DND-41 (cell line): ENCODE measurements at regions not wholly inside any gene's neighbourhood (a gene's known extent, or its start where the extent isn't known, plus 50 kb on each side); places are given as distances from the start of the nearest gene placed in this dataset.

ENCODE experiments used
- EZH2 ChIP-seq: IDR thresholded peaks from 3 replicates; pipeline ENCODE4 v1.6.1; 2012; ENCODE audit warnings: borderline replicate concordance, low read depth, mild to moderate bottlenecking, moderate library complexity, low read length, inconsistent platforms; ENCODE audit not compliant: severe bottlenecking
- TF ChIP-seq, protein P1 (sequence below): IDR thresholded peaks from 2 replicates; pipeline ENCODE4 v1.5.1; 2012; ENCODE audit warnings: borderline replicate concordance, low read length, moderate library complexity, mild to moderate bottlenecking; ENCODE audit not compliant: poor library complexity, severe bottlenecking; ENCODE audit errors: extremely low read depth

DNA sequence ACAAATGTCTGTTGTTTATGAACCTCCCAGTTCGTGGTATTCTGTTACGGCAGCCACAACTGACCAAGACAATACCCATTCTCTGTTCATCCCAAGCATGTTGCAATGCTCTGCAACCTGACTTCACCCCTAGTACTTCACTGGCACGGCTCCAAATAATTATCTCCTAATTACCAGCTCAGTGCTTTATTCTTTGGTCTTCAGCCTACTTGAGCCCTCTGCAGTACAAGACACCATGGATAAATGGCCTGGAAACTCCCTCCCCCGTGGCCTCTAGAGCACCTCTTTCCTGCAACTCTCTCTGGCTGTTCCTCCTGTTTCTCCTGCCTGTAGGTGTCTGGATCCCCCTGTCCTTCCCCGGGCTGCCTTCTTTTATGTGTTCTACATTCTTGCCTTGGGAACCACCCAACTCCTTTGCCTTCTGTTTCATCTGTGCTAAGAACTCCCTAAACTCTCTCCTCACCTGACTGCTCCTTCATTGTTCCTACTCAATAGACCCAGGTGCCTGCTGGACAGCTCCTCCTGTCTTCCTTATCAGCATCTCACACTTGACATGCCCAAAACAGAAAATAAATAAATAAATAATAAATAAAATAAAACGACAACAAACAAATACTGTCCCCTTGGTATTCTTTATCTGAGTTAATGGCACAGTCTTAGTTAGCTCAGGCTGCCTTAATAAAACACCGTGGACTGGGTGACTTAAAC, 200.4 kb upstream of the IPO5 start:
- TF ChIP-seq, protein P1, sequence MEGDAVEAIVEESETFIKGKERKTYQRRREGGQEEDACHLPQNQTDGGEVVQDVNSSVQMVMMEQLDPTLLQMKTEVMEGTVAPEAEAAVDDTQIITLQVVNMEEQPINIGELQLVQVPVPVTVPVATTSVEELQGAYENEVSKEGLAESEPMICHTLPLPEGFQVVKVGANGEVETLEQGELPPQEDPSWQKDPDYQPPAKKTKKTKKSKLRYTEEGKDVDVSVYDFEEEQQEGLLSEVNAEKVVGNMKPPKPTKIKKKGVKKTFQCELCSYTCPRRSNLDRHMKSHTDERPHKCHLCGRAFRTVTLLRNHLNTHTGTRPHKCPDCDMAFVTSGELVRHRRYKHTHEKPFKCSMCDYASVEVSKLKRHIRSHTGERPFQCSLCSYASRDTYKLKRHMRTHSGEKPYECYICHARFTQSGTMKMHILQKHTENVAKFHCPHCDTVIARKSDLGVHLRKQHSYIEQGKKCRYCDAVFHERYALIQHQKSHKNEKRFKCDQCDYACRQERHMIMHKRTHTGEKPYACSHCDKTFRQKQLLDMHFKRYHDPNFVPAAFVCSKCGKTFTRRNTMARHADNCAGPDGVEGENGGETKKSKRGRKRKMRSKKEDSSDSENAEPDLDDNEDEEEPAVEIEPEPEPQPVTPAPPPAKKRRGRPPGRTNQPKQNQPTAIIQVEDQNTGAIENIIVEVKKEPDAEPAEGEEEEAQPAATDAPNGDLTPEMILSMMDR: no peak
- no peak for TF ChIP-seq EZH2
